GM12878 (cell line): ENCODE measurements at regions not wholly inside any gene's neighbourhood (a gene's known extent, or its start where the extent isn't known, plus 50 kb on each side); places are given as distances from the start of the nearest gene placed in this dataset.

Experiments
- CTCF ChIP-seq, 3 experiments: IDR thresholded peaks in 2 of 3; conservative IDR thresholded peaks in 1 of 3; 2 replicates each; pipeline ENCODE4 v1.5.1; 2011; ENCODE audit warnings: low read depth in 3 of 3, low read length in 3 of 3, mild to moderate bottlenecking in 3 of 3, control low read depth in 2 of 3, moderate library complexity in 2 of 3, inconsistent platforms in 1 of 3, mixed read lengths in 1 of 3; ENCODE audit not compliant: control insufficient read depth in 2 of 3, insufficient read depth in 1 of 3; ENCODE audit errors: extremely low read depth in 1 of 3
- RFX5 ChIP-seq: IDR thresholded peaks from 2 replicates; pipeline ENCODE4 v1.6.1; 2011; ENCODE audit warnings: low read depth, low read length, improper control_type of control experiment
- WRNIP1 ChIP-seq: IDR thresholded peaks from 2 replicates; pipeline ENCODE4 v1.6.1; 2011; ENCODE audit warnings: low read depth, low read length, improper control_type of control experiment, borderline replicate concordance

DNA sequence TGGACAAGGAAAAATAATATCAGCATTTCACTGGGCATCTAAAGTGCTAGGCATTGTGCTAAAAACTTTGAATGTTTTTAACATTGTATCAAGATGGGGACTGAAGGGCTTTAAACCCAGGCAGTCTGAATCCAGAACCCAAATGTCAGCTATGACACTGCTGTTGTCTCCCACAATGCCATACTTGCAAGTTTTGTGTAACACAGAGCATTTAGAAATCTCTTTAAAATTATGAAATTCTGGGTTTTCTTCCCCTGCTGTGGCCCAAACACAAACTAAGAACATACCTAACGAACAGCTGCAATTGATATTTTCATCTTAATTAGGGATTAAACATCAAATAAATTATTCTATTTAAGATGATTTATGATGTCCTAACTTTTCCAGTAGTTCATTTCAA, 66.8 kb upstream of the LSM6 start:
- TF ChIP-seq CTCF (IDR thresholded peaks at IDR 0.05 in 2 of 3, conservative IDR thresholded peaks at IDR 0.05 in 1 of 3; ENCODE audit: control insufficient read depth in 2 of 3, extremely low read depth in 1 of 3, insufficient read depth in 1 of 3, low read depth in 3 of 3, low read length in 3 of 3), result no peak
- TF ChIP-seq RFX5, result no peak
- TF ChIP-seq WRNIP1, result no peak
